Body of pancreas (tissue), 4 donors: ENCODE measurements at regions not wholly inside any gene's neighbourhood (a gene's known extent, or its start where the extent isn't known, plus 50 kb on each side); places are given as distances from the start of the nearest gene placed in this dataset.

Experiments
- ATAC-seq: fragments of 150-250 bp; one replicate; pipeline ENCODE4 v1.9.1; 2016
- DNase-seq, 4 donors: peaks; one replicate each; pipeline ENCODE4 v3.0.0-alpha.2; 2019
- H3K27ac ChIP-seq, 4 donors: fragments of 200-600 bp; sonication (generic); 1 replicate in 3 of 4; 2 replicates in 1 of 4; pipeline versions ENCODE4 v1.5.1 to v1.6.1; 2016 to 2019; ENCODE audit warnings: mild to moderate bottlenecking in 1 of 4, mixed read lengths in 1 of 4, moderate library complexity in 1 of 4
- H3K27me3 ChIP-seq, 2 donors: fragments of 200-600 bp; sonication (generic); one replicate each; pipeline ENCODE4 v1.6.0; 2016; ENCODE audit warnings: mild to moderate bottlenecking in 1 of 2
- H3K36me3 ChIP-seq, 2 donors: fragments of 200-600 bp; sonication (generic); replicated peaks in 1 of 2; 2 replicates each; pipeline ENCODE4 v1.5.1; 2016; ENCODE audit warnings: low read depth in 2 of 2; ENCODE audit not compliant: insufficient read depth in 1 of 2
- H3K4me1 ChIP-seq: fragments of 200-600 bp; sonication (generic); one replicate; pipeline ENCODE4 v1.6.0; 2016
- H3K4me3 ChIP-seq, 2 donors: fragments of 200-600 bp; sonication (generic); 1 replicate in 1 of 2; 2 replicates in 1 of 2; pipeline ENCODE4 v1.5.1; 2016 to 2019
- H3K9me3 ChIP-seq, 3 donors: fragments of 200-600 bp; sonication (generic); 1 replicate in 2 of 3; 2 replicates in 1 of 3; pipeline ENCODE4 v1.5.1; 2016
- POLR2A ChIP-seq, 3 donors: fragments of 450-650 bp; IDR thresholded peaks; one replicate each; pipeline ENCODE4 v1.6.1; 2016; ENCODE audit warnings: antibody characterized with exemption in 3 of 3, mild to moderate bottlenecking in 2 of 3
- WGBS, 2 donors: methylation state at CpG; one replicate each; pipeline ENCODE4 v1.1.5; 2017; 5-methylcytosine and 5-hydroxymethylcytosine counted together
- intact Hi-C: fragments of 100-400 bp; cut with DNase I; formaldehyde crosslinking; loops from one replicate; pipeline ENCODE4 v1.15.1; 2023
- TF ChIP-seq, protein P1 (sequence below), 7 experiments: fragments of 450-650 bp in 4 of 7; fragments of 200-600 bp in 3 of 7; sonication (generic) in 3 of 7; IDR thresholded peaks; one replicate each; pipeline ENCODE4 v1.5.1; 2016 to 2019; ENCODE audit warnings: antibody characterized with exemption in 7 of 7

DNA sequence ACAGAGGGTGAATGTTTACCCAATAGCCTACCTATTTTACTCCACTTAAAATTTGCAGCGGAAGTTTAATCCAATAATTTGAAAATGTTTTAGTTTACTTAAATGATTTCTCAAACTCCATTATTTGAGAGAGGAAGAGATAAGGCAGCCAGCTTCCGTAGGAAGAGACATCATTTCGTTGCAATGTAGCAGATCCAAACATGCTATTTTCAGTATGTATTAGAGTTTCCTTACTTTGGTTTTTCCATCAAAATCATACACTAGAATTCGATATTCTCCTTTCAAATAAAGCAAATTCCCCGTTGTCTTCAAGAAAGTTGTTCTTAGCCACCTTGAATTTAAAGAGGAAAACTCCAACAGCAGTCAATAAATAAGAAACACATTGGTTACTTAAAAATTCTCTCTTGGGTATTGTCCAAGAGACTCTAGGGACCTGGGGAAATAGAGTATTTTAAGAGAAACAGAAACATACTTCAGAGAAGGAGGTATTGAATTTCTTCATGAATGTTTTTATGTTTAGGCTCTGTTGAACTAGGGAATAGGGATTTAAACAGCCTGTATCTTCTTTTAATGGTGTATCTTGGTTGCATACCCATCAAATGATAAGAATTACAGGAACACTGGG is 324.5 kb upstream of the GBE1 start:
- 34 to 42% methylated on average over 5 of the region's 5 CpGs for WGBS, 2 donors
- no peak for DNase-seq
- no peak overlapping the region for H3K27ac ChIP-seq
- no peaks in the 10 kb centered on the region for H3K9me3 ChIP-seq
- intact Hi-C loops = no loop called here
- no peak for ATAC-seq
- no peaks in the 10 kb centered on the region for H3K36me3 ChIP-seq
- no peaks in the 10 kb centered on the region for H3K27me3 ChIP-seq
- H3K4me3 ChIP-seq = no peak overlapping the region
- no peaks in the 10 kb centered on the region for H3K4me1 ChIP-seq
- TF ChIP-seq, protein P1, sequence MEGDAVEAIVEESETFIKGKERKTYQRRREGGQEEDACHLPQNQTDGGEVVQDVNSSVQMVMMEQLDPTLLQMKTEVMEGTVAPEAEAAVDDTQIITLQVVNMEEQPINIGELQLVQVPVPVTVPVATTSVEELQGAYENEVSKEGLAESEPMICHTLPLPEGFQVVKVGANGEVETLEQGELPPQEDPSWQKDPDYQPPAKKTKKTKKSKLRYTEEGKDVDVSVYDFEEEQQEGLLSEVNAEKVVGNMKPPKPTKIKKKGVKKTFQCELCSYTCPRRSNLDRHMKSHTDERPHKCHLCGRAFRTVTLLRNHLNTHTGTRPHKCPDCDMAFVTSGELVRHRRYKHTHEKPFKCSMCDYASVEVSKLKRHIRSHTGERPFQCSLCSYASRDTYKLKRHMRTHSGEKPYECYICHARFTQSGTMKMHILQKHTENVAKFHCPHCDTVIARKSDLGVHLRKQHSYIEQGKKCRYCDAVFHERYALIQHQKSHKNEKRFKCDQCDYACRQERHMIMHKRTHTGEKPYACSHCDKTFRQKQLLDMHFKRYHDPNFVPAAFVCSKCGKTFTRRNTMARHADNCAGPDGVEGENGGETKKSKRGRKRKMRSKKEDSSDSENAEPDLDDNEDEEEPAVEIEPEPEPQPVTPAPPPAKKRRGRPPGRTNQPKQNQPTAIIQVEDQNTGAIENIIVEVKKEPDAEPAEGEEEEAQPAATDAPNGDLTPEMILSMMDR (IDR thresholded peaks at IDR 0.05) = no peak
- TF ChIP-seq POLR2A (IDR thresholded peaks at IDR 0.05) = no peak

- no peaks in the 10 kb centered on the region for H3K36me3 ChIP-seq
- ATAC-seq = no peak
- H3K27ac ChIP-seq = no peak overlapping the region
- H3K4me3 ChIP-seq = no peak overlapping the region
- no peak for DNase-seq
- no peak for TF ChIP-seq POLR2A (IDR thresholded peaks at IDR 0.05)
- TF ChIP-seq, protein P1 (IDR thresholded peaks at IDR 0.05) = no peak
- H3K27me3 ChIP-seq = no peaks in the 10 kb centered on the region
- WGBS, 2 donors = 46 to 47% methylated on average over 3 of the region's 3 CpGs
- H3K4me1 ChIP-seq = no peaks in the 10 kb centered on the region
- H3K9me3 ChIP-seq = no peaks in the 10 kb centered on the region
- intact Hi-C loops = no loop called here
Measured at GRCh38 chr3:82085356-82085755, 323.9 kb upstream of the GBE1 start.

DNA sequence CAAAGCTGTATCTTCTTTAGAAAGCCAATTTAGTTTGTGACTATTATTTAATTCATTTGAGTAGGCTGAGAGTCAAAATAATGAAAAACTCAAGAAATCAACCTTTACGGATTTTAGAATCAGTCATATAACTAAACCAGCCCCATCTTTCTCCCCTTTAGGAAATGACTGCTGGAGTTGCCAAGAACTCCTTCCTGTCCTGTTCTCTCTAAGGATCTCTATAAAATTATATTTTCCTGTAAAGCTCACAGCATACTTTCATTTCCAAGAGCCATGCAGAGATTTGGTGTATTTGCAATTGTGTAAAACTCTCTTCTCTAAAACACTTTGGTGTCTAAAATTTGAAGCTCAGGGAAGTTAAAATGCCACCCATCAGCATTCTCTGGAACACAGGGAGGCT is 323.4 kb upstream of the GBE1 start:
- ATAC-seq = no peak
- H3K4me1 ChIP-seq = no peaks in the 10 kb centered on the region
- no peaks in the 10 kb centered on the region for H3K9me3 ChIP-seq
- no peak for DNase-seq
- TF ChIP-seq POLR2A (IDR thresholded peaks at IDR 0.05) = no peak
- TF ChIP-seq, protein P1 (IDR thresholded peaks at IDR 0.05) = no peak
- H3K27ac ChIP-seq = no peak overlapping the region
- WGBS, 2 donors = 46 to 64% methylated on average over 1 of the region's 1 CpG
- no peak overlapping the region for H3K4me3 ChIP-seq
- H3K27me3 ChIP-seq = no peaks in the 10 kb centered on the region
- no peaks in the 10 kb centered on the region for H3K36me3 ChIP-seq
- intact Hi-C loops = no loop called here

- no peak for ATAC-seq
Measured at GRCh38 chr3:82082796-82083195, 321.4 kb upstream of the GBE1 start.

DNA sequence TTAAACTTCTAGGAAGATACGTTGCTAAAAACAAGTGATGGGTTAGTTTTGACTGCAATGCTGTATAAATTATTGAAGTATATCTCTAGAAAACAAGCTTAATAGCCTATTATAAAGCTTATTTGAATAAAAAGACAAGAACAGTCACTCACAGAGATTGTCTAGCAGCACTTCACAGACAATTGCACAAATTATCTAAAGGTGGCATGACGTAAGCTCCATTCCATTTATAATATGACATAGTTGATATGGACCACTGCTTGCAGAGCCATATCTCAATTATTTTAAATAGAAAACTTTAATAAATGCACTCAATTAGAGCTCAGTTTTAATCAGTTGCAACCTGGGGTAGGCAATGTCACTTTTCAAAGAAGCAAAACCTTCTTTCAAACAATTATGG is 319.9 kb upstream of the GBE1 start:
- DNase-seq (no peak), ATAC-seq (no peak)
- H3K36me3 ChIP-seq = no peaks in the 10 kb centered on the region
- no peaks in the 10 kb centered on the region for H3K27me3 ChIP-seq
- intact Hi-C loops = no loop called here
- WGBS, 2 donors = 66 to 80% methylated on average over 2 of the region's 2 CpGs
- no peak overlapping the region for H3K27ac ChIP-seq
- H3K4me1 ChIP-seq = no peaks in the 10 kb centered on the region
- no peaks in the 10 kb centered on the region for H3K9me3 ChIP-seq
- H3K4me3 ChIP-seq = no peak overlapping the region
- no peak for TF ChIP-seq POLR2A (IDR thresholded peaks at IDR 0.05)
- TF ChIP-seq, protein P1 (IDR thresholded peaks at IDR 0.05) = no peak

More at GRCh38 chr3:82082796-82083195, 321.4 kb upstream of the GBE1 start:
- H3K4me1 ChIP-seq = no peaks in the 10 kb centered on the region
- no peak for DNase-seq
- intact Hi-C loops = no loop called here
- no peak for TF ChIP-seq POLR2A (IDR thresholded peaks at IDR 0.05)
- TF ChIP-seq, protein P1 (IDR thresholded peaks at IDR 0.05) = no peak
- H3K9me3 ChIP-seq = no peaks in the 10 kb centered on the region
- H3K27ac ChIP-seq = no peak overlapping the region
- no peaks in the 10 kb centered on the region for H3K36me3 ChIP-seq
- no peaks in the 10 kb centered on the region for H3K27me3 ChIP-seq
- no peak overlapping the region for H3K4me3 ChIP-seq
